ENCODE measurements at regions not wholly inside any gene's neighbourhood (a gene's known extent, or its start where the extent isn't known, plus 50 kb on each side); places are given as distances from the start of the nearest gene placed in this dataset.

DNA sequence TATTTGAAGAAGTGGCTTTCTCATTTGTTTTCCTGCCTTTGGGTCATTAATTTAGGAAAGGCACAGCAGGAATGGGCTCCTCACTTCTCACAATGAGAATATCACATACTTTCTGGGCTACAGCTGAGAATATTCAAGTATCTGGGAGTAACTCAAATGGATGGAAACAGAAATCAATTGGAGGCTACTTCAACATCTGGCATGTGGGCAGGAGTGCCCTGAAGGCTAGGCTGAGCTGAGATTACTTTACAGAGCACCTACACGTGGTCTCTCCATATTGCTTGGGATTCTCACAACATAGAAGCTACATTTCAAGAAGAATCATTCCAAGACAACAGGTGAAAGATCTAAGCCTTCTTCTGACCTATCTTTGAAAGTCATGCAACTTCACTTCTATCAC is 325.4 kb downstream of the PID1 start:
- H3K4me3 ChIP-seq (ENCODE audit: low read depth in 2 of 2, low read length in 2 of 2) = no peak overlapping the region
- ChIA-PET POLR2A (no interaction called here), CTCF (no interaction called here)
- no peak for DNase-seq (ENCODE audit: low read depth, low spot score)
- ATAC-seq = no peak
- no peaks in the 10 kb centered on the region for H3K9me3 ChIP-seq (ENCODE audit: control insufficient read depth, insufficient read depth, low read depth, low read length)
- BruUV-seq (replicated peaks) = no TSS peak
- intact Hi-C loops (cut with micrococcal nuclease; ENCODE audit: unreplicated experiment) (no loop called here), in situ Hi-C loops (cut with HindIII; ENCODE audit: low pct_unique_long_range_greater_than_20kb, low sequenced_read_pairs) (no loop called here)
- no peaks in the 10 kb centered on the region for H3K4me1 ChIP-seq (ENCODE audit: control insufficient read depth, insufficient read depth, low read length)
- TF ChIP-seq POLR2AphosphoS5 (IDR thresholded peaks at IDR 0.05; ENCODE audit: low read depth, low read length) (no peak), TCF7L2 (IDR thresholded peaks at IDR 0.05; ENCODE audit: low read depth, low read length) (no peak), SIN3A (IDR thresholded peaks at IDR 0.05; ENCODE audit: borderline replicate concordance, insufficient read depth, low read depth, low read length) (no peak)
- TF ChIP-seq, protein P1, sequence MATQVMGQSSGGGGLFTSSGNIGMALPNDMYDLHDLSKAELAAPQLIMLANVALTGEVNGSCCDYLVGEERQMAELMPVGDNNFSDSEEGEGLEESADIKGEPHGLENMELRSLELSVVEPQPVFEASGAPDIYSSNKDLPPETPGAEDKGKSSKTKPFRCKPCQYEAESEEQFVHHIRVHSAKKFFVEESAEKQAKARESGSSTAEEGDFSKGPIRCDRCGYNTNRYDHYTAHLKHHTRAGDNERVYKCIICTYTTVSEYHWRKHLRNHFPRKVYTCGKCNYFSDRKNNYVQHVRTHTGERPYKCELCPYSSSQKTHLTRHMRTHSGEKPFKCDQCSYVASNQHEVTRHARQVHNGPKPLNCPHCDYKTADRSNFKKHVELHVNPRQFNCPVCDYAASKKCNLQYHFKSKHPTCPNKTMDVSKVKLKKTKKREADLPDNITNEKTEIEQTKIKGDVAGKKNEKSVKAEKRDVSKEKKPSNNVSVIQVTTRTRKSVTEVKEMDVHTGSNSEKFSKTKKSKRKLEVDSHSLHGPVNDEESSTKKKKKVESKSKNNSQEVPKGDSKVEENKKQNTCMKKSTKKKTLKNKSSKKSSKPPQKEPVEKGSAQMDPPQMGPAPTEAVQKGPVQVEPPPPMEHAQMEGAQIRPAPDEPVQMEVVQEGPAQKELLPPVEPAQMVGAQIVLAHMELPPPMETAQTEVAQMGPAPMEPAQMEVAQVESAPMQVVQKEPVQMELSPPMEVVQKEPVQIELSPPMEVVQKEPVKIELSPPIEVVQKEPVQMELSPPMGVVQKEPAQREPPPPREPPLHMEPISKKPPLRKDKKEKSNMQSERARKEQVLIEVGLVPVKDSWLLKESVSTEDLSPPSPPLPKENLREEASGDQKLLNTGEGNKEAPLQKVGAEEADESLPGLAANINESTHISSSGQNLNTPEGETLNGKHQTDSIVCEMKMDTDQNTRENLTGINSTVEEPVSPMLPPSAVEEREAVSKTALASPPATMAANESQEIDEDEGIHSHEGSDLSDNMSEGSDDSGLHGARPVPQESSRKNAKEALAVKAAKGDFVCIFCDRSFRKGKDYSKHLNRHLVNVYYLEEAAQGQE (IDR thresholded peaks at IDR 0.05; ENCODE audit: insufficient read depth in 1 of 2, low read depth in 2 of 2, low read length in 1 of 2) = no peak
- TF ChIP-seq, protein P2, sequence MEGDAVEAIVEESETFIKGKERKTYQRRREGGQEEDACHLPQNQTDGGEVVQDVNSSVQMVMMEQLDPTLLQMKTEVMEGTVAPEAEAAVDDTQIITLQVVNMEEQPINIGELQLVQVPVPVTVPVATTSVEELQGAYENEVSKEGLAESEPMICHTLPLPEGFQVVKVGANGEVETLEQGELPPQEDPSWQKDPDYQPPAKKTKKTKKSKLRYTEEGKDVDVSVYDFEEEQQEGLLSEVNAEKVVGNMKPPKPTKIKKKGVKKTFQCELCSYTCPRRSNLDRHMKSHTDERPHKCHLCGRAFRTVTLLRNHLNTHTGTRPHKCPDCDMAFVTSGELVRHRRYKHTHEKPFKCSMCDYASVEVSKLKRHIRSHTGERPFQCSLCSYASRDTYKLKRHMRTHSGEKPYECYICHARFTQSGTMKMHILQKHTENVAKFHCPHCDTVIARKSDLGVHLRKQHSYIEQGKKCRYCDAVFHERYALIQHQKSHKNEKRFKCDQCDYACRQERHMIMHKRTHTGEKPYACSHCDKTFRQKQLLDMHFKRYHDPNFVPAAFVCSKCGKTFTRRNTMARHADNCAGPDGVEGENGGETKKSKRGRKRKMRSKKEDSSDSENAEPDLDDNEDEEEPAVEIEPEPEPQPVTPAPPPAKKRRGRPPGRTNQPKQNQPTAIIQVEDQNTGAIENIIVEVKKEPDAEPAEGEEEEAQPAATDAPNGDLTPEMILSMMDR (IDR thresholded peaks at IDR 0.05) = no peak
- H3K27ac ChIP-seq (ENCODE audit: low read length) = no peak overlapping the region
- no peaks in the 10 kb centered on the region for H3K27me3 ChIP-seq (ENCODE audit: control insufficient read depth, insufficient read depth, low read length)
- no peaks in the 10 kb centered on the region for H3K36me3 ChIP-seq (ENCODE audit: control insufficient read depth, insufficient read depth, low read length)

DNA sequence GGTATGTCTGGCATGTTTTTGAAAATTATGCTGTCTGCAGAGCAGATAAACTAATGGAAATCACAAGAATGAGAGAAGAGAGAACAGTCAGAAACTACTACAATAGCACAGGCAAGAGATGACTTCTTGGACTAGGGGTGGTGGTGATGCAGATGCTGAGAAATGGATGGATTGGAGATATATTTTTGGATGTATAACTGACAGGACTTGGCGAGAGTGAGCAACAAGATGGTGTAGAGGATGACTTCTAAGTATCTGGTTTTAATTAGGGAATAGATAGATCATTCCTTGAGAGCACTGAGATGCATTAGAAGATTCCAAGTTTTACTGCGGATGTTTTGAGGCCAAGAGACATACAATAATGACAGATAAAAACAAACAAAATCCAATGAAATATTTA is 328.2 kb downstream of the PID1 start:
- no TSS peak for BruUV-seq (replicated peaks)
- H3K27ac ChIP-seq (ENCODE audit: low read length) = no peak overlapping the region
- DNase-seq (ENCODE audit: low read depth, low spot score) = no peak
- in situ Hi-C loops (cut with HindIII; ENCODE audit: low pct_unique_long_range_greater_than_20kb, low sequenced_read_pairs) (no loop called here), intact Hi-C loops (cut with micrococcal nuclease; ENCODE audit: unreplicated experiment) (no loop called here)
- ChIA-PET POLR2A (no interaction called here), CTCF (no interaction called here)
- H3K4me1 ChIP-seq (ENCODE audit: control insufficient read depth, insufficient read depth, low read length) = no peaks in the 10 kb centered on the region
- TF ChIP-seq, protein P1 (IDR thresholded peaks at IDR 0.05; ENCODE audit: insufficient read depth in 1 of 2, low read depth in 2 of 2, low read length in 1 of 2) = no peak
- TF ChIP-seq TCF7L2 (IDR thresholded peaks at IDR 0.05; ENCODE audit: low read depth, low read length) (no peak), POLR2AphosphoS5 (IDR thresholded peaks at IDR 0.05; ENCODE audit: low read depth, low read length) (no peak), SIN3A (IDR thresholded peaks at IDR 0.05; ENCODE audit: borderline replicate concordance, insufficient read depth, low read depth, low read length) (no peak)
- TF ChIP-seq, protein P2 (IDR thresholded peaks at IDR 0.05) = no peak
- ATAC-seq = no peak
- no peaks in the 10 kb centered on the region for H3K9me3 ChIP-seq (ENCODE audit: control insufficient read depth, insufficient read depth, low read depth, low read length)
- H3K36me3 ChIP-seq (ENCODE audit: control insufficient read depth, insufficient read depth, low read length) = no peaks in the 10 kb centered on the region
- no peak overlapping the region for H3K4me3 ChIP-seq (ENCODE audit: low read depth in 2 of 2, low read length in 2 of 2)
- H3K27me3 ChIP-seq (ENCODE audit: control insufficient read depth, insufficient read depth, low read length) = no peaks in the 10 kb centered on the region

Data from Panc1 (cell line).